ENCODE measurements at regions not wholly inside any gene's neighbourhood (a gene's known extent, or its start where the extent isn't known, plus 50 kb on each side); places are given as distances from the start of the nearest gene placed in this dataset.

DNA sequence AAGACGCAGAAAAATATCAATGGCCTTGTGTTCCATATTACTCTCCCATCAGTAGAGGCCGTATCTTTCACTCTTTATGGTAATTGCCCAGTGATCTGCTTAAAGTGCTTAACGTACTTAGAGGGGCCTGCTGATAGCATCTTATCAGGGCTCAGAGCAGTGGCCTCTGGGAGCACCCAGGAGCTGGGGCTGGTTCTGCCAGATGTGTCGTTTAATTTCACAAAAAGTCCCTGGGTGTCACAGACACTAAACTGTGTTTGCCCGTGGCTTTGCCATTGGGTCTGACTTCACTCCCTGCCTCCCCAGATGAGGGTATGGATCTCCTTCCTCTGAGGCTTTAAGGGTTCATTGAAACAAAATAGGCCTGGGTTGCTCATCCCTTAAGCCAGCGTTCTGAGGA, 435.3 kb downstream of the GATA3 start:
- TF ChIP-seq, protein P1, sequence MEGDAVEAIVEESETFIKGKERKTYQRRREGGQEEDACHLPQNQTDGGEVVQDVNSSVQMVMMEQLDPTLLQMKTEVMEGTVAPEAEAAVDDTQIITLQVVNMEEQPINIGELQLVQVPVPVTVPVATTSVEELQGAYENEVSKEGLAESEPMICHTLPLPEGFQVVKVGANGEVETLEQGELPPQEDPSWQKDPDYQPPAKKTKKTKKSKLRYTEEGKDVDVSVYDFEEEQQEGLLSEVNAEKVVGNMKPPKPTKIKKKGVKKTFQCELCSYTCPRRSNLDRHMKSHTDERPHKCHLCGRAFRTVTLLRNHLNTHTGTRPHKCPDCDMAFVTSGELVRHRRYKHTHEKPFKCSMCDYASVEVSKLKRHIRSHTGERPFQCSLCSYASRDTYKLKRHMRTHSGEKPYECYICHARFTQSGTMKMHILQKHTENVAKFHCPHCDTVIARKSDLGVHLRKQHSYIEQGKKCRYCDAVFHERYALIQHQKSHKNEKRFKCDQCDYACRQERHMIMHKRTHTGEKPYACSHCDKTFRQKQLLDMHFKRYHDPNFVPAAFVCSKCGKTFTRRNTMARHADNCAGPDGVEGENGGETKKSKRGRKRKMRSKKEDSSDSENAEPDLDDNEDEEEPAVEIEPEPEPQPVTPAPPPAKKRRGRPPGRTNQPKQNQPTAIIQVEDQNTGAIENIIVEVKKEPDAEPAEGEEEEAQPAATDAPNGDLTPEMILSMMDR (IDR thresholded peaks at IDR 0.05; ENCODE audit: low read depth, low read length, poor library complexity, severe bottlenecking) = no peak
- TF ChIP-seq EZH2phosphoT487 (IDR thresholded peaks at IDR 0.05; ENCODE audit: borderline replicate concordance, low read length) = no peak

Data from DOHH2 (cell line).